Fibroblast of pulmonary artery (primary cell): ENCODE measurements at regions not wholly inside any gene's neighbourhood (a gene's known extent, or its start where the extent isn't known, plus 50 kb on each side); places are given as distances from the start of the nearest gene placed in this dataset.
"Not testable (repeated sequence)": the region's sequence is repeated elsewhere in the genome, so short reads cannot be mapped to it uniquely, and the experiment has no call there.

Experiments
- DNase-seq: peaks from one replicate; pipeline ENCODE4 v3.0.0-alpha.2; 2010; ENCODE audit warnings: low read depth
- H3K4me3 ChIP-seq: replicated peaks from 2 replicates; pipeline ENCODE4 v1.5.1; 2011; ENCODE audit warnings: low read depth, mild to moderate bottlenecking, control low read depth, low read length, moderate library complexity
- TF ChIP-seq, protein P1 (sequence below): IDR thresholded peaks from 2 replicates; pipeline ENCODE4 v1.5.1; 2011; ENCODE audit warnings: mild to moderate bottlenecking, control low read depth, low read length, inconsistent platforms; ENCODE audit errors: missing control alignments

DNA sequence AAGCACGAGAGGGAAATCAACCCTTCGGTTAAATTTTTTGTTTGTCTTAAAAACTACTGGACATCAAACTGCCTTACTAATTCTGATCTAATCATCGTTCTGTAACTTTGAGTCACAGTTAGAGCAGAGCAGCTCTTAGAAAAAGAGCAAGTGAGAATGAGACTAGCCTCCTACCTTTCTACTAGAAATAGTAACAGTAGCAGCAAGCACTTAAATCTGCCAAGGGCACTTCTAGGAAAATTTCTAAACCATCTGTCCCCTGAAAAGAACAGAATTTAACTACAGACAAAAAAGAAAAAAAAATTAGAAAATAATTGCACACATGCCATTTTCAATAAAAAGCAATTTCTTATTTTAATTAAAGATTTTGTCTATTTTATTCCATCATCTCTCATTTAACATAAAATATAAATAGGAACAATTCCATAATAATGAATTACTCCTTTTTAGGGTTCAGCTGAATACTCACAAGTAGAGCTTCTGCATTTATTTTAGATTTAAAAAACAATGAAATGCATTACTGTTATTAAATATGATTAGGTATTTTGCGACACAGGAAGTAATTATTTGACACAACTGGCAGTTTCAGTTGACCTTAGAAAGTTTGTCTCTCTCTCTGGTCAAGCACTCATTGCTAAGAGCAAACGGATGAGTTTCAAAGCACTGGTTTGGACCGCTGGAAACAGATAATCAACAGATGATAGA is 250.8 kb upstream of the SOX9 start:
- TF ChIP-seq, protein P1, sequence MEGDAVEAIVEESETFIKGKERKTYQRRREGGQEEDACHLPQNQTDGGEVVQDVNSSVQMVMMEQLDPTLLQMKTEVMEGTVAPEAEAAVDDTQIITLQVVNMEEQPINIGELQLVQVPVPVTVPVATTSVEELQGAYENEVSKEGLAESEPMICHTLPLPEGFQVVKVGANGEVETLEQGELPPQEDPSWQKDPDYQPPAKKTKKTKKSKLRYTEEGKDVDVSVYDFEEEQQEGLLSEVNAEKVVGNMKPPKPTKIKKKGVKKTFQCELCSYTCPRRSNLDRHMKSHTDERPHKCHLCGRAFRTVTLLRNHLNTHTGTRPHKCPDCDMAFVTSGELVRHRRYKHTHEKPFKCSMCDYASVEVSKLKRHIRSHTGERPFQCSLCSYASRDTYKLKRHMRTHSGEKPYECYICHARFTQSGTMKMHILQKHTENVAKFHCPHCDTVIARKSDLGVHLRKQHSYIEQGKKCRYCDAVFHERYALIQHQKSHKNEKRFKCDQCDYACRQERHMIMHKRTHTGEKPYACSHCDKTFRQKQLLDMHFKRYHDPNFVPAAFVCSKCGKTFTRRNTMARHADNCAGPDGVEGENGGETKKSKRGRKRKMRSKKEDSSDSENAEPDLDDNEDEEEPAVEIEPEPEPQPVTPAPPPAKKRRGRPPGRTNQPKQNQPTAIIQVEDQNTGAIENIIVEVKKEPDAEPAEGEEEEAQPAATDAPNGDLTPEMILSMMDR = no peak
- H3K4me3 ChIP-seq = no peak overlapping the region
- DNase-seq = no peak

DNA sequence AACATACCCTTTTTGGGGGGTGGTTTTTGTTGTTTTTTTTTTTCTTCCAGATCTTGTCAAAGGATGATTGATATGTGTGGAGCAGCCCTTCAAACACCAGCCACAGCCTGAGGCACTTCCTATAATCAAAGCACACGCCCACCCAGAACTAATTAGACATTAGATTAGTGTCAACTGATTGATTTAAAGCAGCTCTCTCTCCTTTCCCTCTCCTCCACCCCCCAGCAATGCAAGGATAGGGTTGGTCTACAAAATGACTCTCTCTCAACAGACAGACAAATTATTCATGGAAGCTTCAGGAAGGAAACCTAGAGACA is 250.3 kb upstream of the SOX9 start:
- TF ChIP-seq, protein P1 = no peak
- no peak for DNase-seq
- H3K4me3 ChIP-seq = no peak overlapping the region

DNA sequence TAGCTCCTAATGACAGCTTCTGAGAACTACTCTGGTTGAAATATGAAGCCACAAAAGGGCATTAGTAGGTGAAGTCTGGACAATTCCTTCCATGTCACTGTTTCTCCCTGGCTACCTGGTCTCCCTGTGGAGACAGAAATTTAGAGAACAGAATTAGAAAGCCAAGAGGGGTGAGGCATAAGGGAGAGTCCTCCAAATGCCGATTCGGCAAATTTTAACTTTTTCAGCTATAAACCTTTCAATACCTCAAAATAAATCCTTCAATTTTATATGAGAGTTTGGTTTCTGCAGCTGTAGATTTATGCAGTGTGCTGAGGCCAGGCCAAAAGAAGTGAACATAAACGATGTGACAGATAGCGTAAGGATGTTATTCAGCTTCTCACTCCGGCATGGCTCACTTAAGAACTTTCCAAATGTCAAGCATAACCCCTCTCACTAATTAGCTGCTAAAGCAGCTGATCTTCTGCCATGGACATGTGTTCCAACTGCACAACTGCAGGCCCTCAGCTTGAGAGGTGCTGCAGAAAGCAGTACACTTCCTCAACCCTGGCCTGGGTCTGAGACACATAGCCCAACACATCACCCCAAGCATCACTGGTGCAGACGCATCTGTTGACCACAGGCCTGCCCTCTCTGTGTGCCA is 247.9 kb upstream of the SOX9 start:
- DNase-seq = no peak
- H3K4me3 ChIP-seq = no peak overlapping the region
- TF ChIP-seq, protein P1 = no peak

DNA sequence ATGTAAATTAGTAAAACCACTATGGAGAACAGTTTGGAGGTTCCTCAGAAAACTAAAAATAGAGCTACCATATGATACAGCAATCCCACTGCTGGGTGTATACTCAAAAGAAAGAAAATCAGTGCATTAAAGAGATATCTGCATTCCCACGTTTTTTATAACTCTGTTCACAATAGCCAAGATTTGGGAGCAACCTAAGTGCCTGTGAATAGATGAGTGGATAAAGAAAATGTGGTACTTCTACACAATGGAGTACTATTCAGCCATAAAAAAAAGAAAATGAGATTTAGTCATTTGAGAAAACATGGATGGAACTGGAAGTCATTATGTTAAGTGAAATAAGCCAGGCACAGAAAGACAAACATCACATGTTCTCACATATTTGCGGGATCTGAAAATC is 246.0 kb upstream of the SOX9 start:
- not testable (repeated sequence) for H3K4me3 ChIP-seq, DNase-seq

DNA sequence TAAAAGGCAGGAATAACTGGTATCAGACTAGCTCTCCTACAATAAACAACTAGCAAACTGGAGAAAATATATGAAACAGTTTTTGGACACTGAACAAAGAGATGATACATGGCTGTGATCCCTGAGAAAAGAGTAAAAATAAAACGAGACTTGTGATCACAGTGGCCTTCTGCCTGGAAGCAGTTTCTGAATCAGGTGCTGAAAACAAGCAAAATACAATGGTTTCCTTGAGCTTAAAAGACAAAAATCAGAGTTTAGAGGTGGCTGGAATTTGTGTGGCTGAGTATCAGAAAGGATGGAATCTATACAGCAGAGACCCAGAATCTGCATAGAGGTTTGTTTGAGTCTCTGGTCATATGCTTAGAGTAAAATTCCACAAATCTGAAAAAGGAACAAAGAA is 242.5 kb upstream of the SOX9 start:
- TF ChIP-seq, protein P1 = no peak
- H3K4me3 ChIP-seq = no peak overlapping the region
- no peak for DNase-seq

DNA sequence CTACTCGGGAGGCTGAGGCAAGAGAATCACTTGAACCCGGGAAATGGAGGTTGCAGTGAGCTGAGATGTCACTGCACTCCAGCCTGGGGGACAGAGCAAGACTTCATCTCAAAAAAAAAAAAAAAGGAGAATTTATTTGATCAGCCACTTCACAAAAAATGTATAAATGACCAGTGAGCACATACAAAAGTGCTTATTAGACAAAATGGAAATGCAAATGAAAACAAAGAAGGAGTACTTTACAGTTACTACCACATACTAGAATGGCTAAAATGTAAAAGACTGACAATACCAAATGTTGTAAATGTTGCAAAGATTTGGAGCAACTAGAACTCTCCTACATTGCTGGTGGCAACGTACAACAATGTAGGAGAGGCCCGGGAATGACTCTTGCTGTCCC is 241.8 kb upstream of the SOX9 start:
- TF ChIP-seq, protein P1 = no peak
- no peak overlapping the region for H3K4me3 ChIP-seq
- no peak for DNase-seq

DNA sequence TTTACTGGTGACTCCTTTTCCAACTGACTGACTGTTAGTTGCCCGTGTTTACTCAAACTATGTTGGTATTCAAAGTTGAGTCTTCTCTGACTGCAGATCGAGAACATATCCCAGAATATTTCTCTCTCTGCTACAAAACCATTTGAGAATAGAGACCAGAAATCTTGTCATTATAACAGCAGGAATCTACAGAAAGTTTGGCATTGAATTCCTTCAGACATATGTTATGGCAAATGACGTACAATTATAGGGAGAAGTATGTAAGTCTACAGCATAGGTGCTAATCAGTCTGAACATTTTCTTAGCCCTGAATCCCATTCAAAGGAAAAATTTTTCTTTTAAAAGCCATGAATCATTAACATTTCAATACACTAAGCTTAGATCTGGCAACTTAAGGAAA is 239.8 kb upstream of the SOX9 start:
- no peak for DNase-seq
- no peak overlapping the region for H3K4me3 ChIP-seq
- TF ChIP-seq, protein P1 = no peak
